ENCODE measurements at regions not wholly inside any gene's neighbourhood (a gene's known extent, or its start where the extent isn't known, plus 50 kb on each side); places are given as distances from the start of the nearest gene placed in this dataset.
"Not testable (repeated sequence)": the region's sequence is repeated elsewhere in the genome, so short reads cannot be mapped to it uniquely, and the experiment has no call there.

DNA sequence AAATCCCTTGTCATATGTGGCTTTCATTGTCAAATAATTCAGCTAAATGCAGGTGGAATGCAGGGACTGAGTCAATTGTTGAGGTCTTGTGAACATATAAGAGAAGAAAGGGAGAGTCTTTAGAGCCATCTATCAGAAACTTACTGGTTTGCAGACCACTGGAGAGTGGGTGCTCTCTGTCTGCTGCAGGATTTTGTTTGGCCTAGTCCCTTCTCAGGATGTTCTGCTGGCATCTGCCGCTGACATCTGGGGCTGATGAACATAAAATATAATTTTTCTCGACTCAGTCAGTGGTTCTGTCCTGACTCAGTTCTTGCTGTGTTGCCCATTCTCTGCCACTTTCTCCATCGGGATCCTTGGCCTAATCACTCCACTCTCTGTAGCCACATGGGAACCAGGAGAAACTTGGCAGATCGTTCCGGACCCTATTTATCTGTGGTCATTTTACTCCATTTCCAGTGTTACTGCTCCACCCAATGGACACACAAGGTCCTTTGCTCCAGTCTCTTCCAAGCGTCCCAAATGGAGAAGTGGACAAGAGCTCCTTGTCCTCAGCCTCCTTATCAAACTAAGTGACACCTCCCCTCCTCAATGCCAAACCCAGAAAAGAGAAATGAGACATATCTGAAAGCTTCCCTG, 436.2 kb downstream of the FAT4 start:
- DNase-seq (ENCODE audit: low spot score): no peak

DNA sequence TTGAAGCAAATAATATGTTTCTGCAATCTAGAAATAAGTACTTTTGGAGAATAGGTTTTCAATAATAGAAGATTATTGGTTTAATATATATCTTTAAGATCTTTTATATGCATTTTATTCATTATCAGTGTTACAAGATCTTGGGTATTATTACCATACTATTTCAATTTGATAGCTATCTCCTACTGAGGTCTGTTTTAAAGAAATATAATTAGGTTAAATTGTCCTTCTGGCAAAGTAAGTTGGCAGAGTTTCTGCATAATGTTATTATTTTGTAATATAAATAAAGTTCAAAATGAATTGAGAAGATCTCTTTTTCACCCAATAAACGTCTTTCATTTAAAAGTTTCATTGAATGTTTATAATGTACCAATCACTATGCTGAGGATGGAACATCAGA, 443.7 kb downstream of the FAT4 start:
- DNase-seq (ENCODE audit: low spot score): no peak

DNA sequence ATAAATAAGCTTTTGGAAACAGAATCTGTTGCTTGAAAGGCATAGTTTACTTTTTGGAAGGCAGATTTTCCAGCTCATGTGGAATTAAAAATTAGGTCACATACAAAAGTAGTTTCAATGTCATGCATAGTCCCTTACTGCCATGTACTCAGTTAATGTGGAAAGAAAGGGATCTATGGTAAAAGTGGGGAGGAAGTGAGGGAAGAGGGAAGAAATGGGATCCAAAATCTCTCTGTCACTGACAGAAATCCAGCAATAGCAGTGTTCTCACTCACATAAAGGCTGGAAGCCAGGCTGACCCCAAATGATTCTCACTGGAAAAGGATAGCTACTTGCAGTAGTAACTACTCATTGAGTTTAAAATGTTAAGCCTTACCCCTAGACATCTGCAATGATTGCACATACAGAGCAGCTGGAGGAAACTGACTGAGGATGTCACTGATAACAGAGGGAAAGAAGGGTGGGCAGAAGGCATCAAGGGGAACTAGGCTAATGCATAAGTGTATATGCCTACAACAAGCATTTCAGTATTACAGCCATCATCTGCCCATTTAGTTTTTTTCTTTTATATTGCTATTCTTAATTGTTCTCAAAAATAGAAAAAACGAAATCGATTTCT, 445.6 kb downstream of the FAT4 start:
- no peak for DNase-seq (ENCODE audit: low spot score)

DNA sequence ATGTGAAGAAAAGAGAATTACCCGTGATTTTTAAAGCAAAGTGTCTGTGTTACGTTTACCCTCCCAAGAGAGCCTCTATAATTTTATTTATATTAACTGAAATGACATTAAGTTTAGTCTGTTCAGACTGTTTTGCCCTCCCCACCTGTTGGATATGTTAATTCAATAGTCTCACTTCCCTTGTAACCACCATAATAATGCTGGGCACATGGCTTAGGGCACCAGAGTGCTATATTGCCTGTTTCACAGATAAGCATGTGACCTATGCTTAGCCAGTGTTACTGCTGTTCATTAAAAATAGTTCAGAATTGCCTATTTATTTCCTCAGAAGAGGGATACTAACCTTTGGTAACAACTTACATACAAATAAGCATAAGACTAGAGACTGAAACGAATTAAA, 446.2 kb downstream of the FAT4 start:
- no peak for DNase-seq (ENCODE audit: low spot score)

DNA sequence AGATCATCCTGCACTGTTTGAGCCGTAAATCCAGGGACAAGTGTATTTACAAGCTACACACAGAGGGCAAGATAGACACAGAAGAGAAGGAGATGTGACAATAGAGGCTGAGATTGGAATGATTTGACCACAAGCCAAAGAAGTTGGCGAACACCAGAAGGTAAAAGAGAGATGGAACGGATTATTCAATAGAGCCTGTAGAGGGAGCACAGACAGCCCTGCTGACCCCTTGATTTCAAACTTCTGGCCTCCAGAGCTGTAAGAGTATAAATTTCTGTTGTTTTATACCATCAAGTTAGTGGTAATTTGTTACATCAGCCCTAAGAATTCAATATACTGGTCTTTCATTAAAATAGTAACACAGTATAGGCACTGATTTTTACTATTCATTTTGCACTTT, 447.8 kb downstream of the FAT4 start:
- peak; percentile 2 for DNase-seq (ENCODE audit: low spot score)

DNA sequence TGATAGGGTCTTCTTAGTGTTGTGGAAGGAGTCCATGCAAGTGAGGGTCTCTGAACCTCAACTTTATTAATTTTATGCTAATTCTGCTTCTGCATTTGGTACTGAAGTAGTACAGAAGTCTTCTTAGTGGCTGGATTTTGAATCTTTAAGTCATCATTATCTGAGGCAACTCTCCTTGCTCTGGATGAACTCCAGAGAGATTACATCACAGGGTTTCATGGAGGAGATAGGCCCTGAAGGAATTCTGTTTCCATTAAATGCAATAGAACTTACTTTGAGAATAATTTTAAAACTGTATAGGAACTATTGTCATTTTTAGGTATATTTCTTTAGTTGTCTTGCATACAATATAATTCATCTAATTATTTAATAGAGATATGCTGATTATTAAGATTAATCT, 451.2 kb downstream of the FAT4 start:
- DNase-seq (ENCODE audit: low spot score): no peak

DNA sequence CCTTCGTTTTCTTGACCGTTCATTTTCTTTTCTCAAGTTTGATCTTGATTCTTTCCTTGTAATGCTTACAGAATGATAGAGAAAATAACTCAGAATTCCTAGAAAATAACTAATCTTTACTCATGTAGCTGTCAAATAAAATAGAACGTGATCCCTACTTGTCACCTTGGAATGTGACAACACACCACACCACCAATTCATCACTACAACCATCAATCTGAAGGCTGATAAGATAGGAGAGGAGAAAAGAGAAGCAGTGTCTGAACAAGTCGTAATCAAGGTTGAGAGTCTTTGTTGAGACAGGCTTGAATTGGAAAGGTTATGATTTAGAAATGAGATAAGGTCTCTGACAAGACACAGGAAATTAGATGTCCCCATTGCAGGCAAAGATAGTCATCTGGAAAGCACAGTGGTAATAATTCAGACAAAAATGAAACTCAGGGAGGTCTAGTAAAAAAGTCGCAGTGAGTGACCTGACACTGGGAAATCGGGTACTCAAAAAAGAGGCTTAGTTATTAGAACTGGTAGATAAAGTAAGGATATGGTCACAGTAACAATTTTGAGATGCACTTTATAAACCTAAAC, 456.2 kb downstream of the FAT4 start:
- DNase-seq (ENCODE audit: low spot score): no peak

DNA sequence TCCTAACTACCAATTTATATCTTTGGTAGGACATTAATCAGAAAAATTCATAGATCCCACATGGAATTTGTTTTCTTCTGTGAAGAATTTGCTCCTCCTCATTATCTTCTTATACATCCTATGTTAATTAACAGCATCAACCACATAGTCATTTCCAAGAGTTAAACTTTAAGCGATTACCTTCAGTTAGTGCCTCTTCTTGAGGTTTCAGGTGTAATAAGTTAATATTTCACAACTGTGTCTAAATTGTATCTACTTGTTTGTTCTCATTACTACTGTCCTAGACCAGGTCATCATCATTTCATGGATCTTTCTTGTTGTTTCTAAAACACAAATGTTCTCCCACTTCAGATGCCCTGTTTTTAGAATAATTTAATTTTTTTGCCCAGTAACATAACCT, 457.9 kb downstream of the FAT4 start:
- DNase-seq (ENCODE audit: low spot score): no peak

DNA sequence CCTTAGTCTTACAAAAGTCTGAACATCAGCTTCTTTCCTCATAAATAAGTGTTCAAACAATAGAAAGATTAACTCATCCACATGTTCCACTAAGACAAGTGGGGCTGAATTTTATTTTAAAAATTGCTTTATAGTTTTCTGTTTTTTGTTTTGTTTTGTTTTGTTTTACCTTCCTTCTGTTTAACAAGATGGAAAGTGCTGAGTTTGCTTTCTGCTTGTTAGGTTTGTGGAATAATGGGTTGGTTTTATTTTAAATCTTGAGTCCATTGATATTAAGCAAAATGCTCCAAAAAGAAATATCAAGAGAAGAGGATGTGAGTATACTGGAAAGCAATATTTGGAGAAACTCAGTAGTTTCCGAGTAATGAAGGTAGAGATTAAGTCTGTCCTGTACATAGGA, 458.7 kb downstream of the FAT4 start:
- no peak for DNase-seq (ENCODE audit: low spot score)

DNA sequence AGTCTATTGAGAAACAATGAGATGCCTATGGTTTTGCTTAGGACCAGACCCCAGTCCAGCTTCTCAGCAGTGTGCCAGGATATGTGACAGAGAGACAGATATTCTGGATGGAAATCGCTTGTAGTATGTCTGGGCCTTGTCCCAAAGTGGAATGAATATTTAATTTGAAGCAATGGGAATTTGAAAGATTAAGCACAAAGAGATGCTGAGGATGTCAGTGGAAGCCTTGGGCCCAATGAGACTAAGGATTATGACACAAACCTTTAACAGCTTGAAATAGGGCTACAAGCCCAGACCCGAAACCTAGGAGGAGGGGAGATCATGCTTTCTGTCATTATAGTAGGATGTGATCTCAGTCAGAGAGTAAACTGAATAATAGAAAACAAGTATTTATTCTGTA, 459.2 kb downstream of the FAT4 start:
- DNase-seq (ENCODE audit: low spot score): no peak

DNA sequence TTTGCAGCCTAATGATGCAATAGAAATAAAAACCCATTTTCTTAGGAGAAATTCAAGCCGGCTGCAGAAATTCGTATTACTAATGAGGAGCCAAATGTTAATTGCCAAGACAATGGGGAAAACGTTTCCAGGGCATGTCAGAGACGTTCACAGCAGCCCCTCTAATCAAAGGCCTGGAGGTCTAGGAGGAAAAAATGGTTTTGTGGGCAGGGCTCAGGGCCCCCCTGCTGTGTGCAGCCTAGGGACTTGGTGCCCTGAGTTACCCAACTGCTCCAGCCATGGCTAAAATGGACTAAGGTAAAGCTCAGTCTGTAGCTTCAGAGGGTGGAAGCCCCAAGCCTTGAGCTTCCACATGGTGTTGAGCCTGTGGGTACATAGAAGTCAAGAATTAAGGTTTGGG, 461.4 kb downstream of the FAT4 start:
- DNase-seq (ENCODE audit: low spot score): no peak

DNA sequence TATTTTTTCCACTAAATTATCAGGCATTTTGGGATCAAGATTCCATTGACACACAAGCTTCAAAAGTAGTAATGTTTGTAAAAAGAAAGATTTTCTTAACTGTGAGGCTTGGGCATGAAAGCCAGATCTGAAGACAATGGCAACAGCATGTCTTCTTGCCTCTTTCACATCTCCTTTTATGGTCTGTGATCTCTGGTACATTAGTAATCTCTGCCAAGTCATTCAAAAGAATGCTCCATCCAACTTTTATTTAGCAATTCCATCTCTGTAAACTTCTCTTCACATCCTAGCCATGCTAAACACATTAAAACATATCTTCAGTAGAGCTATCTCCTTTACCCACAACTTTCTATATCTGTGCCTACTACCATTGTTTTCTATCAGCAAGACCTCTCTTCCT, 465.4 kb downstream of the FAT4 start:
- no peak for DNase-seq (ENCODE audit: low spot score)

DNA sequence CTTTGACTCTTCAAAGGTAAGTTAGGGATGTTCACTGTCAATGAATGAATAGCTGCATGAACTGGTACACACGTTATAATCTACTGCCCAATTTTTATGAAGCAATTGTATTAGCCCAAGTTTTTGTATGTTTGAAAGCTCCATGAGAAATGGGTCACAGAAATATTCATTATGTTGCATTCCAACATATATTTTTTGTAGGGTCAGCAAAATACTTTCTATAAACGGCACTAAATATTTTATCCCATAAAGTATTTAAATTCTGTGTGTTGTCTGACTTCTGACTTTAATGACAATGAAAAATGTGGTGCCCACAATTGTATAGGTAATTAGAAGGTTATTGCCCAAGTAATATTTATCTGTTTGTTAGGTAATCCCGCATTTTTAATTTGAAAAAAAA, 466.0 kb downstream of the FAT4 start:
- DNase-seq (ENCODE audit: low spot score): no peak

DNA sequence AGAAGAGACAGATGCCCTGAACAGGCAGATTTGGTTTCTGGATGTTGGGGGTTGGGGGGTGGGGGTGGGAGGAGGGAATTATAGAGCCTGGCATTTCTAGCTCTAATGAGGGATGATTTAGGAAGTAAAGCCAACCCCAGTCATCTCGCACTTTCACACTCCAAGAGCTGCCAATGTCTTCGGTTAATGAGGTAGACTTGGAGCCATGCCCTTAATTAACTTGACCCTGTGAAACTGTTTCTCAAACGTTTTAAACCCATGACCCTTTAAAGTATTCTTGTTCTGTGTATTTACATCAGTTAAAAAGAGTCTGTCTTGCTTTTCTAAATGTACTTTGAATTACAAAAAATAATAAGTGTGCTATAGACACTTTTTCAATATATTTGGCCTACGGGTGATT, 466.9 kb downstream of the FAT4 start:
- DNase-seq (ENCODE audit: low spot score): no peak

DNA sequence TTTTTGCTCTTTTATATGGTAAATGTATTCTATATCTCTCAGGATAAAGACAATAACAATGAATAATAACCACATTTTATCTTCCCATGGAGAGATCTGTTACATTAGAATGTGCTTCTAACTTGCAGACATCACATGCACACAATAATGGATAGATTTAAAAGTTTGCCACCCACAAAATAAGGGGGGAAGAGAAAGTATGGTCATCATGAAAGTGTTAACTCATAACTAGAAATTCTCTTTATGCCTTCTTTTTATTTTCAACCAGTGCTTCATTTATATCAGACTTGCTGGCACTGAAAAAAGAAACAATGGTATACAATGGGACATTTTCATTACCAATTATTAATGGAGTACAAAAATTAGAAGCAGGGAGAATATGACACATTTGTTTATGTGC, 470.0 kb downstream of the FAT4 start:
- DNase-seq (ENCODE audit: low spot score): no peak

DNA sequence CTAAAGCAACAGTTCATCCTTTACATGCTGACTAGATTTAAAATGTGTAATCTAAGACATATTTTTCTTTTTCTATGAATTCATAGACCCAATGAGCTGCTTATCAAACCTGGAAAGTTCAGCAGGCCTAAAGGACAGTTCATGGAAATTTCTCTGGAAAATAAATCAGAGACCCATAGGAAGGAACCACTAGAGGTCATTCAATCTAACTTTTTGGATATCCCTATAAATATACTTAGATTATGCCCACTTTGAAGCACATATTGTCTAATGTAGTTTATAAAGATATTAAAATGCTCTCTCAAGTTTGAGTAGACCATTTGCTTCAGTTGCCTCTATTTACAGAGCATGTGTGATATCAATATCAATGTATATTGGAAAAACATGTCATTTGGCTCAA, 473.0 kb downstream of the FAT4 start:
- DNase-seq (ENCODE audit: low spot score): no peak

DNA sequence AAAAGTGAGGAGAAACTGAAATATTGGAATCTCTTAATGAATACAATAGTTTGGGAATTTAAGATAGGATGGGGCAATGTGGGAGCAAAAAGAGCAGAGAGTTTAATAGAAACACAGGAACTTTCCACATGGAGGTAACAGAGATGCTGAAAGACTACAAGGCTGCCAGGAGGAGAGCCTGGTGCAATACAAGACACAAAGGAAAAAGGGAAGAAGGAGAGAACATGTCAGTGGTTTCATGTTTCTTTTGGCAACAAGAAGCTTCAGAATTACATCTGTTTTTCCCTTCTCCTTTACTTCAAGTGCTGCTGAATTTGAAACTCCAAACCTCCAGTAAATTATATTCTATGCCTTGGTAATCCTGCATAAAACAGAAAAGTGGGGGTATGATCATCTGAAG, 474.3 kb downstream of the FAT4 start:
- no peak for DNase-seq (ENCODE audit: low spot score)

DNA sequence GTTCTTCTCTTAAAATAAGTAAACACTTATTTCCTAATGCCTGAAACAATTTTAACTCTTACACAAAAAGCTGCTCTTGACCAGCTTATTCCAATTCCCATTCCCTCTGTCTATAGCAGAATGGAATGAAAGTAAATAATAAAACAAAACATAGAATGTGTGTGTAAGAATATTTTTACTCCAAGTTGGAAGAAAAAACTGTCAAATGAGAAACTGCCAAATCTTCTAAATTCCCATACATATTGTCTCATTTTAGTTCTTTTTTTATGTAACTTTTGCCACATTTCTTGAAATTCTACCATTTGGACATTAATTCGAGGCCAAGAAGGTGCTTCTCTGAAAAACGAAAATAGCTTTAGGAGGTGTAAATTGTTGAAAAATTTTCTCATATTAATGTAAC, 477.1 kb downstream of the FAT4 start:
- DNase-seq (ENCODE audit: low spot score): no peak

DNA sequence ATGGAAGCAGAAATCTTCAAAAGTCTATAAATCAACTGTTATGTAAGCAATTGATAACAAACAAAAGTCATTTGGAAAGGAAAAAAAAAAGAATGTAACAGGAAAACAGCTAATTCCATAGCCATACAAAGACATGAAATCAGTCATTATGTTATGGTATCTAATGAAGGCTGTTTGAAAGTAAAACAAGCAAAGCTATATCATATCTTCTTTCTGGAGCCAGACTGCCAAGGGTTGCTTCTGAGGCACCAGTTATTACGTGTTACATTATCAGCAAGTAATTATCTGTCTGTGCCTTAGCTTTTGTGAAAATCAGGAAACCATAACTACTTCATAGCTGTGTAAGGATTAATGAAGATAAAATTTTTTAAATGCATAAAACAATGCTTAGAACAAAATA, 480.2 kb downstream of the FAT4 start:
- no peak for DNase-seq (ENCODE audit: low spot score)

DNA sequence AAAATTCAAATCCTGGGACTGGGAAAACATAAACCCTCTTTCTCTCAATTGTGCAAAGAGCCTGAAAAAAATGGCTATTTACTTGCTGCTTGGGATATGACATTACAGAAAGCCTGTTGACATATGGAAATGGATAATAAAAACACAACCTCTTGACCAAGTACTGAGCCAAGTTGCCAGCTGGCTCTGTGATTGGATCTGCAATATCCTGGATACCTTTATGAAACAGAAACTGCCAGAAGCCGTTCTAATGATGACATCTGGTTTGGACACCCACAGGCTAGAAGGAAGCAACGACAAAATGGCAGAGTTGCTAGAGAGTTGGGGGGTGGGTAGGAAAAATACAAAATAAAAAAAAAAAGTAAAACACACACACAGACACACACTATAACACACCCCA, 481.4 kb downstream of the FAT4 start:
- DNase-seq (ENCODE audit: low spot score): no peak

DNA sequence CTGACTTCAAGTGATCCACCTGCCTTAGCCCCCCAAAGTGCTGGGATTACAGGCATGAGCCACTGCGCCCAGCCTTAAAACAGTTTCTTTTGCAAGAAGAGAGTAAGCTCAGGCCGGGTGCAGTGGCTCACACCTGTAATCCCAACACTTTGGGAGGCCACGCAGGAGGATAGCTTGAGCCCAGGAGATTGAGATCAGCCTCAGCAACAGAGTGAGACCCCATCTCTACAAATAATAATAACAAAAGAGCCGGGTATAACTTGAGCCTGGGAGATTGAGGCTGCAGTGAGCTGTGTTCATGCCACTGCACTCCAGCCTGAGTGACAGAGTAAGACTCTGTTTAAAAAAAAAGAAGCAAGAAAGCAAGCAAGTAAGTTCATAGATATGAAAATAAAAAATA, 482.9 kb downstream of the FAT4 start:
- DNase-seq (ENCODE audit: low spot score): not testable (repeated sequence)

DNA sequence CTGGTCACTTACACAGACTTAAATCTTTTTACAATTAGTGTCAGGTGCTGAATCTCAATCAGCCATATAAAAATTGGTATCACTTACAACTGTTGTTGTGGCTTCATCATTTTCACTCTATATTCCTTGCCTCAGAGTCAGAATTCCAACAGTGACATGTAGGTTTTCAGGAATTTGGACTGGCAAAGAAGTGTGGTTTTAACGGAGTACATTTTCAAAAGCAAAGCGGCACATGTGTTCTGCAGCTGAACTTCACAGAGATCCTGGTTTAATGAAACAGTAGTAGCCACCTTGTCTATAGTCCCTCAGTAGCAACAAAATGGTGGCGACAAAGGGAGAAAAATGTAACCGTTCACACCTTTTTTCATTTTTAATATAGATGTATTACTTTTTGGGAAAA, 486.6 kb downstream of the FAT4 start:
- no peak for DNase-seq (ENCODE audit: low spot score)

DNA sequence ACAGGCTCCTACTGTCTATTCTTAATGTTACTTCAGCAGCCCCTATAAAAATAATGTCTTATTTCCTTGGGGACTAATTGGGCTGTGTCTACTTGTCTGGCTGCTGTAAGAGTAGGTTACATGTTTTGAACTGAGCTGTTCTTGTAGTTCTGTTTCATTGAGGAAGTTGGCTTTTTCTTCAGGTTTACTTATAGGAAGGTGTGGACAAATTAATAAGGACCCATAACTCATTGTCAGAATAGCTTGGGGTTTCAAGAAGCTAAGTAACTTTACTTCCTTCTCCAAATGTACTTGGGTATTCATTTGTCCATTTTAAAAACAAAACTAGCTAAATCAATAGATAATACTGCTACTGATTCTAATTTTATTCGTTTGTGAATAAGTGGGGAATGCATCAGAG, 487.2 kb downstream of the FAT4 start:
- no peak for DNase-seq (ENCODE audit: low spot score)

DNA sequence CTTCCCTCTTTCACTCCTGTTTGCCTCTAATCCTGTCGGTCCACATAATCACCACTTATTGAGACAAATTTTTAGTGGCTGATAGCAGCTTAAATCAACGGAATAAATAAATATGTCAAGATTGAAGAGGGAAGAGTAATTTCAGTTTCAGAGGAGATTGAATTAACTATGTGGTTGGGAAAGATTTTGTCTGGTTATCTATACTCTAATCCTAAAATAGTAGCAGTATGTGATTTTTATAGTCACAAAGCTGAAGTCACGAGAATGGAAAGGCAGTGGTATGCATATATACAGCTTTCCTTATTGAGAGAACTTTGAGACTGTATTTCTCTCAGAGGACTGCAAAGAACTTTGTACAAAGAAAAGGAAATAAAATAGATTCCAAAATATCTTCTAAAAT, 493.3 kb downstream of the FAT4 start:
- no peak for DNase-seq (ENCODE audit: low spot score)
